Liver (tissue), 8 donors: ENCODE measurements at regions not wholly inside any gene's neighbourhood (a gene's known extent, or its start where the extent isn't known, plus 50 kb on each side); places are given as distances from the start of the nearest gene placed in this dataset.

Source experiments
- DNase-seq: peaks from one replicate; pipeline ENCODE4 v3.0.0-alpha.2; 2017; ENCODE audit warnings: low spot score
- H3K27ac ChIP-seq, 2 donors: one replicate each; pipeline ENCODE4 v1.7.0; 2013; ENCODE audit warnings: inconsistent platforms in 2 of 2, low read length in 2 of 2, control low read depth in 1 of 2, low read depth in 1 of 2, mild to moderate bottlenecking in 1 of 2
- H3K27me3 ChIP-seq, 4 donors: one replicate each; pipeline versions ENCODE4 v1.6.1 to v1.7.0; 2013; ENCODE audit warnings: low read length in 3 of 4, inconsistent platforms in 1 of 4, mild to moderate bottlenecking in 1 of 4, moderate library complexity in 1 of 4; ENCODE audit not compliant: control insufficient read depth in 4 of 4, insufficient read depth in 4 of 4
- H3K36me3 ChIP-seq, 4 donors: one replicate each; pipeline versions ENCODE4 v1.6.1 to v1.7.0; 2013; ENCODE audit warnings: low read length in 3 of 4, mild to moderate bottlenecking in 3 of 4, low read depth in 1 of 4, moderate library complexity in 1 of 4; ENCODE audit not compliant: control insufficient read depth in 4 of 4, insufficient read depth in 3 of 4
- H3K4me1 ChIP-seq, 4 donors: one replicate each; pipeline versions ENCODE4 v1.6.1 to v1.7.0; 2013; ENCODE audit warnings: low read length in 3 of 4, mild to moderate bottlenecking in 3 of 4, moderate library complexity in 1 of 4; ENCODE audit not compliant: control insufficient read depth in 4 of 4, insufficient read depth in 4 of 4
- H3K4me3 ChIP-seq, 3 donors: one replicate each; pipeline versions ENCODE4 v1.6.1 to v1.7.0; 2013; ENCODE audit warnings: low read length in 3 of 3, control low read depth in 1 of 3, low read depth in 1 of 3, mild to moderate bottlenecking in 1 of 3
- H3K9ac ChIP-seq, 2 donors: one replicate each; pipeline ENCODE4 v1.7.0; 2013; ENCODE audit warnings: low read length in 2 of 2, mild to moderate bottlenecking in 2 of 2, moderate library complexity in 2 of 2, control low read depth in 1 of 2, low read depth in 1 of 2
- H3K9me3 ChIP-seq, 4 donors: one replicate each; pipeline versions ENCODE4 v1.6.1 to v1.7.0; 2013; ENCODE audit warnings: low read length in 3 of 4; ENCODE audit not compliant: control insufficient read depth in 4 of 4
- EGR1 ChIP-seq, 2 donors: IDR thresholded peaks; 2 replicates each; pipeline ENCODE4 v1.6.1; 2016 to 2018; ENCODE audit warnings: antibody characterized with exemption in 2 of 2, low read depth in 2 of 2
- FOXA1 ChIP-seq: IDR thresholded peaks from 2 replicates; pipeline ENCODE4 v1.6.1; 2016; ENCODE audit warnings: antibody characterized with exemption
- FOXA2 ChIP-seq: IDR thresholded peaks from 2 replicates; pipeline ENCODE4 v1.6.1; 2016; ENCODE audit warnings: antibody characterized with exemption
- GABPA ChIP-seq, 2 donors: IDR thresholded peaks in 1 of 2; conservative IDR thresholded peaks in 1 of 2; 2 replicates each; pipeline ENCODE4 v1.6.1; 2016; ENCODE audit warnings: antibody characterized with exemption in 2 of 2, mild to moderate bottlenecking in 1 of 2, moderate library complexity in 1 of 2
- HNF4A ChIP-seq, 2 donors: conservative IDR thresholded peaks; 2 replicates each; pipeline ENCODE4 v1.6.1; 2016; ENCODE audit warnings: antibody characterized with exemption in 2 of 2, mild to moderate bottlenecking in 2 of 2
- NR2F2 ChIP-seq: IDR thresholded peaks from 2 replicates; pipeline ENCODE4 v1.6.1; 2016; ENCODE audit warnings: antibody characterized with exemption
- RAD21 ChIP-seq, 2 donors: IDR thresholded peaks; 2 replicates each; pipeline ENCODE4 v1.6.1; 2016; ENCODE audit warnings: antibody characterized with exemption in 2 of 2, mild to moderate bottlenecking in 2 of 2
- SP1 ChIP-seq: IDR thresholded peaks from 2 replicates; pipeline ENCODE4 v1.6.1; 2018; ENCODE audit warnings: antibody characterized with exemption, mild to moderate bottlenecking
- YY1 ChIP-seq: IDR thresholded peaks from 2 replicates; pipeline ENCODE4 v1.6.1; 2016; ENCODE audit warnings: antibody characterized with exemption, mild to moderate bottlenecking
- whole genome bisulfite sequencing: extraction: QIAGEN DNeasy Blood & Tissue Kit; methylation state at CpG from one replicate; pipeline ENCODE4 v1.1.7; 2013; 5-methylcytosine and 5-hydroxymethylcytosine counted together
- TF ChIP-seq, protein P1 (sequence below): IDR thresholded peaks from 2 replicates; pipeline ENCODE4 v1.6.1; 2016; ENCODE audit warnings: antibody characterized with exemption, mild to moderate bottlenecking
- TF ChIP-seq, protein P2 (sequence below): fragments of 150-350 bp; IDR thresholded peaks from 2 replicates; pipeline ENCODE4 v1.5.1; 2017; ENCODE audit warnings: improper control_type of control experiment, low read depth, low read length; ENCODE audit not compliant: missing input control
- TF ChIP-seq, protein P3 (sequence below): IDR thresholded peaks from 2 replicates; pipeline ENCODE4 v1.6.1; 2016; ENCODE audit warnings: antibody characterized with exemption
- TF ChIP-seq, protein P4 (sequence below): IDR thresholded peaks from 2 replicates; pipeline ENCODE4 v1.6.1; 2016; ENCODE audit warnings: antibody characterized with exemption
- donor health status: healthy.
- donor health status: healthy.
- donor health status: healthy.
- donor health status: healthy.
- donor health status: healthy.

DNA sequence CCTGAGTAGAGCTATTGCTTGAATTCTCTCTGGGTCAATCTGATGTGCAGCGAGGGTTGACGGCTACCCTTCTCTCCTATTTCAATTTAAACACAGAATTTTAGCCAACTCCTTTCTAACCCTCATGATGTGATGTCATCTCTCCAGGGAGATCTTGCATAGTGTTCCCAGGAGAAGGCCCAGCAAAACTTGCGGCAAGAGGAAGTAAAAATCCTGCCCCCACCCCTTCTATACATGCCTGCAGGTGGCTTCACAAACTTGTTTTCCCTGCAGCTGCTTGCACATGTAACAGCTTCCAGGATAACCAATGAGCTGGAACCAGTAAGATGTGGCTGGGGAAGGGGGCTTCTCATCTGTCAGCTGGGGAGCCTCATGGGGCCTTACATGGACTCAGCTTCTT is 169.3 kb upstream of the CDH4 start:
- H3K27me3 ChIP-seq: no peaks in the 10 kb centered on the region
- H3K4me1 ChIP-seq: no peaks in the 10 kb centered on the region
- no peak for DNase-seq
- TF ChIP-seq EGR1 (IDR thresholded peaks at IDR 0.05; ENCODE audit: low read depth in 2 of 2): no peak
- TF ChIP-seq, protein P1, sequence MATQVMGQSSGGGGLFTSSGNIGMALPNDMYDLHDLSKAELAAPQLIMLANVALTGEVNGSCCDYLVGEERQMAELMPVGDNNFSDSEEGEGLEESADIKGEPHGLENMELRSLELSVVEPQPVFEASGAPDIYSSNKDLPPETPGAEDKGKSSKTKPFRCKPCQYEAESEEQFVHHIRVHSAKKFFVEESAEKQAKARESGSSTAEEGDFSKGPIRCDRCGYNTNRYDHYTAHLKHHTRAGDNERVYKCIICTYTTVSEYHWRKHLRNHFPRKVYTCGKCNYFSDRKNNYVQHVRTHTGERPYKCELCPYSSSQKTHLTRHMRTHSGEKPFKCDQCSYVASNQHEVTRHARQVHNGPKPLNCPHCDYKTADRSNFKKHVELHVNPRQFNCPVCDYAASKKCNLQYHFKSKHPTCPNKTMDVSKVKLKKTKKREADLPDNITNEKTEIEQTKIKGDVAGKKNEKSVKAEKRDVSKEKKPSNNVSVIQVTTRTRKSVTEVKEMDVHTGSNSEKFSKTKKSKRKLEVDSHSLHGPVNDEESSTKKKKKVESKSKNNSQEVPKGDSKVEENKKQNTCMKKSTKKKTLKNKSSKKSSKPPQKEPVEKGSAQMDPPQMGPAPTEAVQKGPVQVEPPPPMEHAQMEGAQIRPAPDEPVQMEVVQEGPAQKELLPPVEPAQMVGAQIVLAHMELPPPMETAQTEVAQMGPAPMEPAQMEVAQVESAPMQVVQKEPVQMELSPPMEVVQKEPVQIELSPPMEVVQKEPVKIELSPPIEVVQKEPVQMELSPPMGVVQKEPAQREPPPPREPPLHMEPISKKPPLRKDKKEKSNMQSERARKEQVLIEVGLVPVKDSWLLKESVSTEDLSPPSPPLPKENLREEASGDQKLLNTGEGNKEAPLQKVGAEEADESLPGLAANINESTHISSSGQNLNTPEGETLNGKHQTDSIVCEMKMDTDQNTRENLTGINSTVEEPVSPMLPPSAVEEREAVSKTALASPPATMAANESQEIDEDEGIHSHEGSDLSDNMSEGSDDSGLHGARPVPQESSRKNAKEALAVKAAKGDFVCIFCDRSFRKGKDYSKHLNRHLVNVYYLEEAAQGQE: no peak
- TF ChIP-seq, protein P2, sequence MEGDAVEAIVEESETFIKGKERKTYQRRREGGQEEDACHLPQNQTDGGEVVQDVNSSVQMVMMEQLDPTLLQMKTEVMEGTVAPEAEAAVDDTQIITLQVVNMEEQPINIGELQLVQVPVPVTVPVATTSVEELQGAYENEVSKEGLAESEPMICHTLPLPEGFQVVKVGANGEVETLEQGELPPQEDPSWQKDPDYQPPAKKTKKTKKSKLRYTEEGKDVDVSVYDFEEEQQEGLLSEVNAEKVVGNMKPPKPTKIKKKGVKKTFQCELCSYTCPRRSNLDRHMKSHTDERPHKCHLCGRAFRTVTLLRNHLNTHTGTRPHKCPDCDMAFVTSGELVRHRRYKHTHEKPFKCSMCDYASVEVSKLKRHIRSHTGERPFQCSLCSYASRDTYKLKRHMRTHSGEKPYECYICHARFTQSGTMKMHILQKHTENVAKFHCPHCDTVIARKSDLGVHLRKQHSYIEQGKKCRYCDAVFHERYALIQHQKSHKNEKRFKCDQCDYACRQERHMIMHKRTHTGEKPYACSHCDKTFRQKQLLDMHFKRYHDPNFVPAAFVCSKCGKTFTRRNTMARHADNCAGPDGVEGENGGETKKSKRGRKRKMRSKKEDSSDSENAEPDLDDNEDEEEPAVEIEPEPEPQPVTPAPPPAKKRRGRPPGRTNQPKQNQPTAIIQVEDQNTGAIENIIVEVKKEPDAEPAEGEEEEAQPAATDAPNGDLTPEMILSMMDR: no peak
- TF ChIP-seq, protein P3, sequence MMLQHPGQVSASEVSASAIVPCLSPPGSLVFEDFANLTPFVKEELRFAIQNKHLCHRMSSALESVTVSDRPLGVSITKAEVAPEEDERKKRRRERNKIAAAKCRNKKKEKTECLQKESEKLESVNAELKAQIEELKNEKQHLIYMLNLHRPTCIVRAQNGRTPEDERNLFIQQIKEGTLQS: no peak
- TF ChIP-seq, protein P4, sequence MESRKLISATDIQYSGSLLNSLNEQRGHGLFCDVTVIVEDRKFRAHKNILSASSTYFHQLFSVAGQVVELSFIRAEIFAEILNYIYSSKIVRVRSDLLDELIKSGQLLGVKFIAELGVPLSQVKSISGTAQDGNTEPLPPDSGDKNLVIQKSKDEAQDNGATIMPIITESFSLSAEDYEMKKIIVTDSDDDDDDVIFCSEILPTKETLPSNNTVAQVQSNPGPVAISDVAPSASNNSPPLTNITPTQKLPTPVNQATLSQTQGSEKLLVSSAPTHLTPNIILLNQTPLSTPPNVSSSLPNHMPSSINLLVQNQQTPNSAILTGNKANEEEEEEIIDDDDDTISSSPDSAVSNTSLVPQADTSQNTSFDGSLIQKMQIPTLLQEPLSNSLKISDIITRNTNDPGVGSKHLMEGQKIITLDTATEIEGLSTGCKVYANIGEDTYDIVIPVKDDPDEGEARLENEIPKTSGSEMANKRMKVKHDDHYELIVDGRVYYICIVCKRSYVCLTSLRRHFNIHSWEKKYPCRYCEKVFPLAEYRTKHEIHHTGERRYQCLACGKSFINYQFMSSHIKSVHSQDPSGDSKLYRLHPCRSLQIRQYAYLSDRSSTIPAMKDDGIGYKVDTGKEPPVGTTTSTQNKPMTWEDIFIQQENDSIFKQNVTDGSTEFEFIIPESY: no peak
- no peak for TF ChIP-seq SP1
- TF ChIP-seq HNF4A (conservative IDR thresholded peaks at IDR 0.05): no peak
- H3K36me3 ChIP-seq: no peaks in the 10 kb centered on the region
- no peak overlapping the region for H3K9ac ChIP-seq
- peaks cover 0 to 4% (median under 1%) of the 10 kb centered on the region in 4 donors for H3K9me3 ChIP-seq
- WGBS: 83% methylated on average over 3 of the region's 3 CpGs
- H3K4me3 ChIP-seq: no peak overlapping the region
- H3K27ac ChIP-seq: no peak overlapping the region

DNA sequence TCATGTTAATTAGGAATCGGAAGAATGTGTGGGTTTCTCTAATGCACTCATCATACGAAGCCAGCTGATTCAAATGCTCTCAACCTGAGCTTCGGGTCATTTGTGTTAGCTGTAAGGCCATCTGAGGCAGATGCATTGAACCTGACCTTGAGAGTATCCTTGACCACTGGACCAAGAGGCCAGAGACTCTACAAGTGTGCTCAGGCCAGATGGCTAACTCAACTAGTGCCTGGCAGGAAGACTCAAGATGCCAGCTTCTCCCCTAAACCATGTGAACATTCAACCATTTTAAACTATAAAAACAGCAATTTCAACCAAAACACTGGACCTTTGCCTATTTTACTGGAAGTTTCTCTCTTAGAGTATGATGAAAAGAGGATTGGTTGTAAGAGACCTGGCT is 168.6 kb upstream of the CDH4 start:
- no peak for DNase-seq
- no peak overlapping the region for H3K4me3 ChIP-seq
- H3K27me3 ChIP-seq: no peaks in the 10 kb centered on the region
- 83% methylated on average over 3 of the region's 3 CpGs for WGBS
- H3K9me3 ChIP-seq: peaks cover 0 to 4% (median 0%) of the 10 kb centered on the region in 4 donors
- no peak overlapping the region for H3K9ac ChIP-seq
- no peaks in the 10 kb centered on the region for H3K4me1 ChIP-seq
- no peak for TF ChIP-seq GABPA (IDR thresholded peaks at IDR 0.05 in 1 of 2, conservative IDR thresholded peaks at IDR 0.05 in 1 of 2)
- no peak overlapping the region for H3K27ac ChIP-seq
- no peaks in the 10 kb centered on the region for H3K36me3 ChIP-seq

DNA sequence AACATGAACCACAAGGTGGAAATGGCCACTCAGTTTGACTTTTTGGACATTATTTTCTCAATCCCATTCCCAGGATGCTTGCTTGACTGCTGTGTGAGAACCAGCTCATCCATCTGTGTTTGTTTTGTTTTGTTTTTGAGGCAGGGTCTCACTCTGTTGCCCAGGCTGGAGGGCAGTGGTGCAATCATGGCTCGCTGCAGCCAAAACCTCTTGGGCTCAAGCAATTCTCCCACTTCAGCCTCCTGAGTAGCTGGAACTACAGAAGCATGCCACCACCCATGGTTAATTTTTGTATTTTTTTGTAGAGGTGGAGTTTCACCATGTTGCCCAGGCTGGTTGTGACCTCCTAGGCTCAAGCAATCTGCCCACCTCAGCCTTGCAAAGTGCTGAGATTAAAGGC is 166.0 kb upstream of the CDH4 start:
- Histone ChIP-seq H3K9me3 (peaks cover 0 to 4% (median 0%) of the 10 kb centered on the region in 4 donors), H3K36me3 (no peaks in the 10 kb centered on the region), H3K27me3 (no peaks in the 10 kb centered on the region), H3K27ac (no peak overlapping the region), H3K4me3 (no peak overlapping the region), H3K9ac (no peak overlapping the region), H3K4me1 (no peaks in the 10 kb centered on the region)
- no peak for DNase-seq
- WGBS: 72% methylated on average over 1 of the region's 1 CpG
- TF ChIP-seq FOXA1 (no peak), RAD21 (IDR thresholded peaks at IDR 0.05) (no peak), HNF4A (conservative IDR thresholded peaks at IDR 0.05) (no peak), EGR1 (IDR thresholded peaks at IDR 0.05; ENCODE audit: low read depth in 2 of 2) (no peak), NR2F2 (no peak), YY1 (no peak), FOXA2 (no peak)
- TF ChIP-seq, protein P3: no peak
- TF ChIP-seq, protein P4: no peak
- TF ChIP-seq, protein P1: no peak
